ENCODE measurements at regions not wholly inside any gene's neighbourhood (a gene's known extent, or its start where the extent isn't known, plus 50 kb on each side); places are given as distances from the start of the nearest gene placed in this dataset.

DNA sequence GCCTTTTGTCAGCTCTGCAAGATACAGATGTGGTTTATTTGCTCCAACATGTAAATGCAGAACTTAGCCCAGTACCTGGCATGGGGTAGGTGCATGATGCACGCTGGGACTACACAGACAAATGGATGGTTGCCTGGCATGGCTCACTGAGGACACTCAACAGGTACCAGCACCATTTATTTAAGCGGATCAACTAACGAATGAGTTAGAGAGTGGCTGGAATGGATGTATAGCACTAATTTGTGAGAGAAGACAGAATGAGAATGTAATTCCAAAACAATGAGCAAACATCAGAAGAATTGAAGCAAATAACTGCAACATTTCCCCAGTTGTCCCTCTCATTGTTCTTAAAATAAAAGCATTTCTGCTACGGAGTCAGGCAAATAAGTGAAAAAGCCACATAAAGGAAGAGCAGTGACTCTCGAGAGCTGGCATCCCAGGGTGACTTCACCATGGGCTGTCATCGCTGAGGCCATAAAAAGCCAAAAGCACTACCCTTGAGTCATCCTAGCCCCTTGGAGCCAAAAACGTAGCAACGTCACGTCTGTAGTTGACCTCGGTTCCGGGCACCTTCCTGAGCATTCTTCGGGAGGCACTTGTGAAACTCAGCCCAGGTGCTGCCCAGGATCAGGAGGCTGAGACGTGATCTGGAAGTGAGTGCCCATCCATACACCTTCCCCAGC lies 290.3 kb downstream of the NSG2 start:
- no peak for TF ChIP-seq EZH2 (IDR thresholded peaks at IDR 0.05)
- TF ChIP-seq FOXP2 (optimal IDR thresholded peaks at IDR 0.05; ENCODE audit: control extremely low read depth, extremely low read length, insufficient read depth): no peak
- TF ChIP-seq POLR2AphosphoS5 (IDR thresholded peaks at IDR 0.05; ENCODE audit: borderline replicate concordance, low read depth, low read length): no peak
- no peaks in the 10 kb centered on the region for H3K36me3 ChIP-seq (ENCODE audit: insufficient read depth, low read length)
- H3K9me3 ChIP-seq (ENCODE audit: low read depth, low read length): no peaks in the 10 kb centered on the region
- no peak for DNase-seq (ENCODE audit: low read depth, low spot score)
- H3K4me3 ChIP-seq: no peak overlapping the region
- no peak overlapping the region for H3K27ac ChIP-seq
- no peak overlapping the region for H3K9ac ChIP-seq (ENCODE audit: insufficient read length)

DNA sequence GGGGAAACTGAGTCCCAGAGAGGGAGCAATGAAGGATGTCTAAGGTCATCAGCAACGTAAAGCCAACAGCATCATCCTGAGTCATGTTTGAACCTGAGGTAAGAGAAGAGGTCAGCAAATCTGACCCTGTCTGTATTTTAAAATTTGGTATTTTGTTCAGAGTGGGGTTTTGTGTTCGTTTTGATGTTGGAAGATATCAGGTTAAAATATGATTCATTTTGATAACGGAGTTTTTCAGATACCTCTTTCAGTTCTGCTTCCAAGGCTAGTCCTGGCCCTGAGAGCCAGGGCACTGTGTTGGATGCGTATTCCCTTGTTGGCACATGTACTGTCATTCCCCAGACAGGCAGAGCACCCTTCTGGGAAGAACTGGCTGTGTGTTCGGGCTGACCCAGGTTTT lies 291.0 kb downstream of the NSG2 start:
- Histone ChIP-seq H3K4me3 (no peak overlapping the region), H3K9me3 (ENCODE audit: low read depth, low read length) (no peaks in the 10 kb centered on the region), H3K36me3 (ENCODE audit: insufficient read depth, low read length) (no peaks in the 10 kb centered on the region), H3K27ac (no peak overlapping the region), H3K9ac (ENCODE audit: insufficient read length) (no peak overlapping the region)
- DNase-seq (ENCODE audit: low read depth, low spot score): no peak
- no peak for TF ChIP-seq POLR2AphosphoS5 (IDR thresholded peaks at IDR 0.05; ENCODE audit: borderline replicate concordance, low read depth, low read length)
- TF ChIP-seq EZH2 (IDR thresholded peaks at IDR 0.05): no peak
- TF ChIP-seq FOXP2 (optimal IDR thresholded peaks at IDR 0.05; ENCODE audit: control extremely low read depth, extremely low read length, insufficient read depth): no peak

DNA sequence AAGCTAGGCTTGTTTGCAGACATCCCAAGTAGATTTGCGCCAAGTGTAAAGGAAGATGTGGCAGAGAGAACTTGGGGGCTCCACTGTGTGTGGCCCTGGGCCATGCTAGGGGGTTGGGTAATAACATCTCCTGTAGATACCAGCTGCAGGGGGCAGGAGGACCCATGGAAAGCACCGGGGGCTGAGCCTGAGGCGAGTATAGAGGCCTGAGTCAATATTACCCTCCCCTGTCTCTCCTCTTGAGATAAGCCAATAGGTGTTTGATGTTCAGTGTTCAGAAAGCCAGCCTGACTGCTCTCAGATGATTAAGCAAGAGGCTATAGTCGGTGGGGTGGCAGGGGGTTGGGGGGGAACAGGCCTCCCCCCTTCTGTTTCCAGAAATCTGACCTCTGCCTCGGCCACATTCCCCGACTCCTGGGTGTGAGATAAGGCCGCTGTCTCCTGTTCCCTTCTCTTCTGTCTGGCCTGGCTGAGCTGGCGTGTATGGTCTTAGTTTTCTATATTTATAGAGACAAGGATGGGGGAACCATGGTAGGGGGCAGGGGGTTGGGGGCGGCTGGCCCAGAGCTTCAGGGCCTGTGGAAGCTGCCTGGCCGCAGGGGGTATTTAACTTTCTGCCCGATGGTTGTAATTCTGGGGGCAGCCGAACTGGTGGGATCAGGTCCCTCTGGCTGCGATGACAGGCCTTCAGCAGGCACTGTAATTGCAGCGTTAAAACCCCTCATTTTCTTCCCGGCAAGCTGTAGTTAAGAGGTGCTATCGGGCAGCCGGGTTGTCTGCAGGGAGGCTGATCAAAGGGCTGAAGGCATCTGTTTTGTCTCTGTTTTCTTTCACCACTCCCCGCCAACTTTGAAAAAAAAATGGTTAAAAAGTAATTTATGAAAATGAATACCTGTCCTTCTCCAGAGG lies 292.0 kb downstream of the NSG2 start:
- Histone ChIP-seq H3K4me3 (no peak overlapping the region), H3K36me3 (ENCODE audit: insufficient read depth, low read length) (no peaks in the 10 kb centered on the region), H3K27ac (no peak overlapping the region), H3K9me3 (ENCODE audit: low read depth, low read length) (no peaks in the 10 kb centered on the region), H3K9ac (ENCODE audit: insufficient read length) (no peak overlapping the region)
- TF ChIP-seq FOXP2 (optimal IDR thresholded peaks at IDR 0.05; ENCODE audit: control extremely low read depth, extremely low read length, insufficient read depth): no peak
- no peak for TF ChIP-seq POLR2AphosphoS5 (IDR thresholded peaks at IDR 0.05; ENCODE audit: borderline replicate concordance, low read depth, low read length)
- no peak for TF ChIP-seq EZH2 (IDR thresholded peaks at IDR 0.05)
- DNase-seq (ENCODE audit: low read depth, low spot score): no peak

DNA sequence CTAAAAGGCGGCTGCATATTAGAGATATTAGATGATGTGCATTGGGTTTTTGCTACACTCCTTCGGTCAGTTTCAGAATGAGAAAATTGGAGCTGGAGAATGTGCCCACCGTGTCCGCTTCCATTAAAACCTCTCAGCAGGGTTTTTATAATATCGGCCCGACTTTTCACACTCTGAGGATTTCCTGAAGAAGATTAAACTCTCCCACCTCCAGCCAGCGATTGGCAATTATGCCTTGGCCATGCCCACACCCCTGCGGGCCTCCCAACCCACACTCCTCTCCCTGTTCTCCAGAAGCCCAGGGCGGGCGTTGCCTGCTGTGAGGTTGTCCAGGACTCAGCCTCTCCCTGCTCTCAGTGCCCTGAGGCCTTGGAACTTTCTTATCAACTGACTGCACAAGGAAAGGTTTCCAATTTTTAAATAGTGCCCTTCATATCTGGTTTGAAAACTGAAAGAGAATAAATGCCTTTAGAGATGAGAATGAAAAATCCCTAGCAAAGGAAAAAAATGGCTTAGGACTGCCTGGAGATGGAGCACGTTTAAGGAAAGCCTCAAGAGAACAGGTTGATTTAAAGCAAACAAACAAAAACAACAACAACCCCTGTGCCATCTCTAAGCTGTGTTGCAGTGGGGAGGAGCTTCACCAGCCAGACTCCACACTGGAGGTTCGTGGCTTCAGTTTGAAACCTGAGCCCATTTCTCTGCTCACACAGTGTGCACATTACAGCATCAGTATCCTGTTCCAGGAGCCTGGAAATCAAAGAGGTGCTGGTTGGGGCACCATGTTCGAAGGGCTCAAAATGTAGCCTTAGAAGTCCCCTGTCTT lies 292.9 kb downstream of the NSG2 start:
- H3K9me3 ChIP-seq (ENCODE audit: low read depth, low read length): no peaks in the 10 kb centered on the region
- H3K4me3 ChIP-seq: peak overlapping the region; percentile 17; the same call in 1 of the 2 replicates
- DNase-seq (ENCODE audit: low read depth, low spot score): no peak
- H3K36me3 ChIP-seq (ENCODE audit: insufficient read depth, low read length): no peaks in the 10 kb centered on the region
- no peak for TF ChIP-seq EZH2 (IDR thresholded peaks at IDR 0.05)
- no peak for TF ChIP-seq POLR2AphosphoS5 (IDR thresholded peaks at IDR 0.05; ENCODE audit: borderline replicate concordance, low read depth, low read length)
- no peak for TF ChIP-seq FOXP2 (optimal IDR thresholded peaks at IDR 0.05; ENCODE audit: control extremely low read depth, extremely low read length, insufficient read depth)
- no peak overlapping the region for H3K27ac ChIP-seq
- H3K9ac ChIP-seq (ENCODE audit: insufficient read length): no peak overlapping the region

DNA sequence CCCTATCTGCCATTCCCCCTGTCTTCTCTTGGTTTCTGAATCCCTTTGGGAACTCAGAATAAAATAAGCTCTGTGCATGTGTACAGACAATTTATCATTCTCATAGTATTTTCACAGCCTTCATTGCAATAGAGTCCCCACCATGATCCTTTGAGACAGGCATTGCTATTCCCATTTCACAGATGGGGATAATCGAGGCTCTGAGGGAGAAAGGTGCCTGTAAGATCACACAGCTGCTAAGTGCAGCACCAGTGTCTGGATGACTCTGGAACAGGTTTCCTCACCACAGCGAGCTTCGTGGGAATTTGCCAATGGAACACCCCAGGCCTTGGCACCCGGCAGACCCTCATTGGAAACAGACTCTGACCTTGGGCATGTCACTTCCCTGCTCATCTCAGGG lies 293.6 kb downstream of the NSG2 start:
- TF ChIP-seq FOXP2 (optimal IDR thresholded peaks at IDR 0.05; ENCODE audit: control extremely low read depth, extremely low read length, insufficient read depth): no peak
- TF ChIP-seq EZH2 (IDR thresholded peaks at IDR 0.05): no peak
- no peak for TF ChIP-seq POLR2AphosphoS5 (IDR thresholded peaks at IDR 0.05; ENCODE audit: borderline replicate concordance, low read depth, low read length)
- no peak for DNase-seq (ENCODE audit: low read depth, low spot score)
- Histone ChIP-seq H3K4me3 (no peak overlapping the region), H3K36me3 (ENCODE audit: insufficient read depth, low read length) (no peaks in the 10 kb centered on the region), H3K27ac (no peak overlapping the region), H3K9ac (ENCODE audit: insufficient read length) (no peak overlapping the region), H3K9me3 (ENCODE audit: low read depth, low read length) (no peaks in the 10 kb centered on the region)

DNA sequence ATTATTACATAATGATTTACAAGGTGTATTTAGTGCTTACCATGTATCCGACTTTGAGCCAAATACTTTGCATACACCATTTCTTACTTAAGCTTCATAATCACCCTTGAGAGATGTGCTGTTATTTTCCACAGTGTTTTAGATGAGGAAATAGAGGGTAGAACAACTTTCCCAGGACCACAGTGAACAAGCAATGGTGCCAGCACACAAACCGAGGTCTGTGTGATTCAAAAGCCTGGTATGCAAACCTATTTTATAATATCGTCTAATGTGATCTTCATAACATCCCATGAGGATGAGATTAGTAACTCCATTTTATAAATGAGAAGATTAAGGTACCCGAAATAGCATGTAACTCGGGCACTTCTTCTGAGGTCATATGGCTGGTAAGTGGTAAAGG lies 294.7 kb downstream of the NSG2 start:
- no peaks in the 10 kb centered on the region for H3K9me3 ChIP-seq (ENCODE audit: low read depth, low read length)
- H3K9ac ChIP-seq (ENCODE audit: insufficient read length): no peak overlapping the region
- no peak overlapping the region for H3K4me3 ChIP-seq
- no peak for TF ChIP-seq FOXP2 (optimal IDR thresholded peaks at IDR 0.05; ENCODE audit: control extremely low read depth, extremely low read length, insufficient read depth)
- no peak for TF ChIP-seq EZH2 (IDR thresholded peaks at IDR 0.05)
- TF ChIP-seq POLR2AphosphoS5 (IDR thresholded peaks at IDR 0.05; ENCODE audit: borderline replicate concordance, low read depth, low read length): no peak
- DNase-seq (ENCODE audit: low read depth, low spot score): no peak
- H3K36me3 ChIP-seq (ENCODE audit: insufficient read depth, low read length): no peaks in the 10 kb centered on the region
- no peak overlapping the region for H3K27ac ChIP-seq

DNA sequence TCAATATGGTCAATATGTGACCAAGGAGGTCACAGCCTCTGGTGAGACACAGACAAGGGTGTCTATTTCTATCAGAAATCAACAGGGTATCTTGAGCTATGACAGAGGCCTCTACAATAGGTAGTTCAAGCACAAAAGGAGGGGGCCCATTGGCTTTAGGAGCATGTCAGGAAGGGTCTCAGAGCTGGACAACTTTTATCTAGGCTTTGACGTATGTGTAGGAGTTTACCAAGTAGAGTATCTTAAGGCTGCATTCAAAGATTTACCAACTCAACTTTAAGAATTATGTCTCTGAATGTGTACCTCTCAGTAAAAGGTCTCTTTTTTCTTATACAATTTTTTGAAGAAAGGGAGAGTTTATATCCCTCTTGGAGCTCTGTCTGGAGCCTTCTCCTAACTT lies 297.2 kb downstream of the NSG2 start:
- DNase-seq (ENCODE audit: low read depth, low spot score): no peak
- Histone ChIP-seq H3K36me3 (ENCODE audit: insufficient read depth, low read length) (no peaks in the 10 kb centered on the region), H3K27ac (no peak overlapping the region), H3K9me3 (ENCODE audit: low read depth, low read length) (no peaks in the 10 kb centered on the region), H3K4me3 (no peak overlapping the region), H3K9ac (ENCODE audit: insufficient read length) (no peak overlapping the region)
- TF ChIP-seq FOXP2 (optimal IDR thresholded peaks at IDR 0.05; ENCODE audit: control extremely low read depth, extremely low read length, insufficient read depth): no peak
- no peak for TF ChIP-seq EZH2 (IDR thresholded peaks at IDR 0.05)
- no peak for TF ChIP-seq POLR2AphosphoS5 (IDR thresholded peaks at IDR 0.05; ENCODE audit: borderline replicate concordance, low read depth, low read length)

DNA sequence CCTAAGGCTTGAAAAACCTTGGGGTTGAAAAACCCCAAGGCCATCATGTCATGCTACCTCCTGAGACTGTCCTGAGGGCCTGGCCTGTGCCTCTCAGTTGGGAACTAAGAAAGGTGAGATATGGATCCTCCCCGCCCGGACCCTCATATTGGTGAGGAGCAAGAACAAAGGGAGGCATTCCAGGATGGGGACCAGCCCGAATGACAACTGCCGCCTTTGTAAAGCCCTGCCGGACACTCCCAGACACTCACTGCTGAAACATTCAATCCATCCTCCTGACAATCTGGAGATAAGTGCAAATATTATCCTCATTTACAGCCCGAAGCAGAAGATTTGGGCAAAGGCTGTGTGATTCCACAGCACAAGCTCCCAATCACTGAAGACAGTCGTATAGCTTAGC lies 298.3 kb downstream of the NSG2 start:
- Histone ChIP-seq H3K36me3 (ENCODE audit: insufficient read depth, low read length) (no peaks in the 10 kb centered on the region), H3K9ac (ENCODE audit: insufficient read length) (no peak overlapping the region), H3K27ac (no peak overlapping the region), H3K9me3 (ENCODE audit: low read depth, low read length) (no peaks in the 10 kb centered on the region), H3K4me3 (no peak overlapping the region)
- no peak for TF ChIP-seq POLR2AphosphoS5 (IDR thresholded peaks at IDR 0.05; ENCODE audit: borderline replicate concordance, low read depth, low read length)
- no peak for TF ChIP-seq FOXP2 (optimal IDR thresholded peaks at IDR 0.05; ENCODE audit: control extremely low read depth, extremely low read length, insufficient read depth)
- TF ChIP-seq EZH2 (IDR thresholded peaks at IDR 0.05): no peak
- no peak for DNase-seq (ENCODE audit: low read depth, low spot score)
